ENCODE measurements at regions not wholly inside any gene's neighbourhood (a gene's known extent, or its start where the extent isn't known, plus 50 kb on each side); places are given as distances from the start of the nearest gene placed in this dataset.
"Not testable (repeated sequence)": the region's sequence is repeated elsewhere in the genome, so short reads cannot be mapped to it uniquely, and the experiment has no call there.

- no peak for DNase-seq (ENCODE audit: insufficient read length, low spot score)
- FAIRE-seq: no peak
- TF ChIP-seq POLR2A (IDR thresholded peaks at IDR 0.05; ENCODE audit: low read depth, low read length): no peak
Observed at GRCh38 chr14:106062502-106063272, 536.3 kb downstream of the TMEM121 start.

GRCh38 chr14:106067935-106068334 is 541.6 kb downstream of the TMEM121 start:
- no peak for FAIRE-seq
- no peak for DNase-seq (ENCODE audit: insufficient read length, low spot score)
- TF ChIP-seq POLR2A (IDR thresholded peaks at IDR 0.05; ENCODE audit: low read depth, low read length): no peak

- DNase-seq (ENCODE audit: insufficient read length, low spot score) (no peak), FAIRE-seq (no peak)
- TF ChIP-seq POLR2A (IDR thresholded peaks at IDR 0.05; ENCODE audit: low read depth, low read length): no peak
Observed at GRCh38 chr14:106069804-106070625, 543.6 kb downstream of the TMEM121 start.

GRCh38 chr14:106080922-106081321 is 554.5 kb downstream of the TMEM121 start:
- TF ChIP-seq POLR2A (IDR thresholded peaks at IDR 0.05; ENCODE audit: low read depth, low read length): no peak
- DNase-seq (ENCODE audit: insufficient read length, low spot score) (no peak), FAIRE-seq (no peak)

- not testable (repeated sequence) for DNase-seq (ENCODE audit: insufficient read length, low spot score); FAIRE-seq
Observed at GRCh38 chr14:106081721-106082120, 555.3 kb downstream of the TMEM121 start.

- FAIRE-seq: no peak
- DNase-seq (ENCODE audit: insufficient read length, low spot score): peak; percentile 7
- TF ChIP-seq POLR2A (IDR thresholded peaks at IDR 0.05; ENCODE audit: low read depth, low read length): no peak
Observed at GRCh38 chr14:106083082-106083481, 556.7 kb downstream of the TMEM121 start.

GRCh38 chr14:106087837-106088236 is 561.5 kb downstream of the TMEM121 start:
- no peak for FAIRE-seq
- no peak for DNase-seq (ENCODE audit: insufficient read length, low spot score)
- TF ChIP-seq POLR2A (IDR thresholded peaks at IDR 0.05; ENCODE audit: low read depth, low read length): no peak

GRCh38 chr14:106088860-106089259 is 562.5 kb downstream of the TMEM121 start:
- DNase-seq (ENCODE audit: insufficient read length, low spot score); FAIRE-seq: not testable (repeated sequence)

GRCh38 chr14:106094654-106095189 is 568.3 kb downstream of the TMEM121 start:
- no peak for TF ChIP-seq POLR2A (IDR thresholded peaks at IDR 0.05; ENCODE audit: low read depth, low read length)
- DNase-seq (ENCODE audit: insufficient read length, low spot score) (peak; percentile 12), FAIRE-seq (no peak)

GRCh38 chr14:106107703-106108102 is 581.3 kb downstream of the TMEM121 start:
- FAIRE-seq (no peak), DNase-seq (ENCODE audit: insufficient read length, low spot score) (no peak)
- TF ChIP-seq POLR2A (IDR thresholded peaks at IDR 0.05; ENCODE audit: low read depth, low read length): no peak

GRCh38 chr14:106109337-106109736 is 583.0 kb downstream of the TMEM121 start:
- no peak for TF ChIP-seq POLR2A (IDR thresholded peaks at IDR 0.05; ENCODE audit: low read depth, low read length)
- DNase-seq (ENCODE audit: insufficient read length, low spot score) (no peak), FAIRE-seq (no peak)

GRCh38 chr14:106115401-106115800 is 589.0 kb downstream of the TMEM121 start:
- FAIRE-seq (no peak), DNase-seq (ENCODE audit: insufficient read length, low spot score) (no peak)
- no peak for TF ChIP-seq POLR2A (IDR thresholded peaks at IDR 0.05; ENCODE audit: low read depth, low read length)

GRCh38 chr14:106116339-106116930 is 590.1 kb downstream of the TMEM121 start:
- not testable (repeated sequence) for FAIRE-seq; DNase-seq (ENCODE audit: insufficient read length, low spot score)

GRCh38 chr14:106120101-106120500 is 593.7 kb downstream of the TMEM121 start:
- FAIRE-seq: no peak
- TF ChIP-seq POLR2A (IDR thresholded peaks at IDR 0.05; ENCODE audit: low read depth, low read length): no peak
- no peak for DNase-seq (ENCODE audit: insufficient read length, low spot score)

All from H54 (cell line).